ENCODE measurements at regions not wholly inside any gene's neighbourhood (a gene's known extent, or its start where the extent isn't known, plus 50 kb on each side); places are given as distances from the start of the nearest gene placed in this dataset.
"Not testable (repeated sequence)": the region's sequence is repeated elsewhere in the genome, so short reads cannot be mapped to it uniquely, and the experiment has no call there.

DNA sequence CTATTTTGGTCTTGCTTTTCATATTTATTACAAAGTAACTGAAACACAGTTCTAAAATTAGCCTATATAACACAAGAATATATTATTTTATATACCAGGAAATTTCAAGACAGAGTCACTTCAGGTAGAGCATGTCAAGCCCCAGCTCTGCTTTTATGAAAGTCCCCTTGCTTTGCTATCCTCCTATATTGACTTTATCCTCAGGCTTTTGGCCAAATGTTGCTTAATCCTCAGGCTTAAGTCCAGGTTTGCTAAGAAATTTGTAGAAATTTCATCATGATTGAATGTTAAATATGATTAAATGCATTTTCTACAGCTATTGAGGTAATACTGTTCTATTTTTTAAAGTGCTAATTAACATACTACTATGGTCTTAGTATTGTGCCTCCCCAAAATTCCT lies 227.6 kb downstream of the FZD1 start:
- H3K79me2 ChIP-seq (ENCODE audit: insufficient read depth) = no peaks in the 10 kb centered on the region
- H4K20me1 ChIP-seq (ENCODE audit: insufficient read depth) = no peaks in the 10 kb centered on the region
- H3K4me3 ChIP-seq = no peak overlapping the region
- no peaks in the 10 kb centered on the region for H3F3A ChIP-seq (ENCODE audit: insufficient read depth)
- H3K4me1 ChIP-seq (ENCODE audit: insufficient read depth) = no peaks in the 10 kb centered on the region
- H3K27ac ChIP-seq = no peak overlapping the region
- no peak for DNase-seq
- no peak overlapping the region for H3K9ac ChIP-seq
- no peaks in the 10 kb centered on the region for H3K27me3 ChIP-seq (replicated peaks; ENCODE audit: insufficient read depth)
- in situ Hi-C loops (cut with MboI) = no loop called here
- no peak overlapping the region for H2AFZ ChIP-seq
- H3K9me3 ChIP-seq (ENCODE audit: low read depth) = no peaks in the 10 kb centered on the region
- no peaks in the 10 kb centered on the region for H3K9me2 ChIP-seq (ENCODE audit: insufficient read depth)
- no peak overlapping the region for H3K4me2 ChIP-seq (ENCODE audit: unreplicated experiment)
- no peak for TF ChIP-seq EZH2 (IDR thresholded peaks at IDR 0.05; ENCODE audit: insufficient read depth, poor library complexity, severe bottlenecking)
- TF ChIP-seq EZH2phosphoT487 (IDR thresholded peaks at IDR 0.05; ENCODE audit: insufficient read depth, low read depth) = no peak
- H3K36me3 ChIP-seq (ENCODE audit: low read depth) = no peaks in the 10 kb centered on the region

DNA sequence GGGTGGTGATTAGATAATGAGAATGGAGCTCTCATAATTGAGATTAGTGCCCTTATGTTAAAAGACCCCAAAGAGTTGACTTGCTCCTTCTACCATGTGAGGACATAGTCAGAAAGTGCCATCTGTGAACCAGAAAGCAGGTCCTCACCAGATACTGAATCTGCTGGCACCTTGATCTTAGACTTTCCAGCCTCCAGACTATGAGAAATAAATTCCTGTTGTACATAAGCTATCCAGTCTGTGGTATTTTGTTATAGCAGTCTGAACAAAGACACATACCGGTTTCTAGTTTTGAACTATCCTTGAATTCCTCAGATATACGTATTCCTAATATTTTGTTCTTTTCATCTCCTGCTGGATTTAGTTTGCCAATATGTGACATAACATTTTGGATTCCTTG lies 228.1 kb downstream of the FZD1 start:
- Histone ChIP-seq H3K4me1 (ENCODE audit: insufficient read depth) (no peaks in the 10 kb centered on the region), H3F3A (ENCODE audit: insufficient read depth) (no peaks in the 10 kb centered on the region), H3K4me2 (ENCODE audit: unreplicated experiment) (no peak overlapping the region), H3K36me3 (ENCODE audit: low read depth) (no peaks in the 10 kb centered on the region), H2AFZ (no peak overlapping the region), H3K27ac (no peak overlapping the region), H4K20me1 (ENCODE audit: insufficient read depth) (no peaks in the 10 kb centered on the region), H3K9me2 (ENCODE audit: insufficient read depth) (no peaks in the 10 kb centered on the region), H3K79me2 (ENCODE audit: insufficient read depth) (no peaks in the 10 kb centered on the region), H3K9ac (no peak overlapping the region), H3K9me3 (ENCODE audit: low read depth) (no peaks in the 10 kb centered on the region), H3K27me3 (replicated peaks; ENCODE audit: insufficient read depth) (no peaks in the 10 kb centered on the region), H3K4me3 (no peak overlapping the region)
- 59 to 61% methylated on average over 2 of the region's 2 CpGs for WGBS, 2 experiments (ENCODE audit: low coverage in 1 of 2, low lambda C conversion rate in 2 of 2, missing lambda C conversion rate in 2 of 2)
- DNase-seq = no peak
- TF ChIP-seq EZH2 (IDR thresholded peaks at IDR 0.05; ENCODE audit: insufficient read depth, poor library complexity, severe bottlenecking) (no peak), EZH2phosphoT487 (IDR thresholded peaks at IDR 0.05; ENCODE audit: insufficient read depth, low read depth) (no peak)
- in situ Hi-C loops (cut with MboI) = no loop called here

- no peaks in the 10 kb centered on the region for H3K36me3 ChIP-seq (ENCODE audit: low read depth)
- no peak for DNase-seq
- H3K9me2 ChIP-seq (ENCODE audit: insufficient read depth) = no peaks in the 10 kb centered on the region
- H3K9ac ChIP-seq = no peak overlapping the region
- no peaks in the 10 kb centered on the region for H4K20me1 ChIP-seq (ENCODE audit: insufficient read depth)
- H3K9me3 ChIP-seq (ENCODE audit: low read depth) = no peaks in the 10 kb centered on the region
- H3K27me3 ChIP-seq (replicated peaks; ENCODE audit: insufficient read depth) = no peaks in the 10 kb centered on the region
- H2AFZ ChIP-seq = no peak overlapping the region
- TF ChIP-seq EZH2 (IDR thresholded peaks at IDR 0.05; ENCODE audit: insufficient read depth, poor library complexity, severe bottlenecking) = no peak
- no peak for TF ChIP-seq EZH2phosphoT487 (IDR thresholded peaks at IDR 0.05; ENCODE audit: insufficient read depth, low read depth)
- in situ Hi-C loops (cut with MboI) = no loop called here
- no peak overlapping the region for H3K27ac ChIP-seq
- H3K4me3 ChIP-seq = no peak overlapping the region
- WGBS, 2 experiments (ENCODE audit: low coverage in 1 of 2, low lambda C conversion rate in 2 of 2, missing lambda C conversion rate in 2 of 2) = 36 to 42% methylated on average over 3 of the region's 3 CpGs
- no peaks in the 10 kb centered on the region for H3K79me2 ChIP-seq (ENCODE audit: insufficient read depth)
- no peaks in the 10 kb centered on the region for H3K4me1 ChIP-seq (ENCODE audit: insufficient read depth)
- H3K4me2 ChIP-seq (ENCODE audit: unreplicated experiment) = no peak overlapping the region
- no peaks in the 10 kb centered on the region for H3F3A ChIP-seq (ENCODE audit: insufficient read depth)
Observed at GRCh38 chr7:91492773-91493172, 228.5 kb downstream of the FZD1 start.

- Histone ChIP-seq H3K9ac (no peak overlapping the region), H2AFZ (no peak overlapping the region), H3K79me2 (ENCODE audit: insufficient read depth) (no peaks in the 10 kb centered on the region), H3K4me3 (no peak overlapping the region), H3K27ac (no peak overlapping the region), H3K4me1 (ENCODE audit: insufficient read depth) (no peaks in the 10 kb centered on the region), H3F3A (ENCODE audit: insufficient read depth) (no peaks in the 10 kb centered on the region), H3K27me3 (replicated peaks; ENCODE audit: insufficient read depth) (no peaks in the 10 kb centered on the region), H4K20me1 (ENCODE audit: insufficient read depth) (no peaks in the 10 kb centered on the region), H3K4me2 (ENCODE audit: unreplicated experiment) (no peak overlapping the region), H3K9me3 (ENCODE audit: low read depth) (no peaks in the 10 kb centered on the region), H3K36me3 (ENCODE audit: low read depth) (no peaks in the 10 kb centered on the region), H3K9me2 (ENCODE audit: insufficient read depth) (no peaks in the 10 kb centered on the region)
- 79 to 87% methylated on average over 1 of the region's 1 CpG for WGBS, 2 experiments (ENCODE audit: low coverage in 1 of 2, low lambda C conversion rate in 2 of 2, missing lambda C conversion rate in 2 of 2)
- no peak for DNase-seq
- in situ Hi-C loops (cut with MboI) = no loop called here
- no peak for TF ChIP-seq EZH2phosphoT487 (IDR thresholded peaks at IDR 0.05; ENCODE audit: insufficient read depth, low read depth)
- no peak for TF ChIP-seq EZH2 (IDR thresholded peaks at IDR 0.05; ENCODE audit: insufficient read depth, poor library complexity, severe bottlenecking)
Observed at GRCh38 chr7:91494450-91494849, 230.2 kb downstream of the FZD1 start.

DNA sequence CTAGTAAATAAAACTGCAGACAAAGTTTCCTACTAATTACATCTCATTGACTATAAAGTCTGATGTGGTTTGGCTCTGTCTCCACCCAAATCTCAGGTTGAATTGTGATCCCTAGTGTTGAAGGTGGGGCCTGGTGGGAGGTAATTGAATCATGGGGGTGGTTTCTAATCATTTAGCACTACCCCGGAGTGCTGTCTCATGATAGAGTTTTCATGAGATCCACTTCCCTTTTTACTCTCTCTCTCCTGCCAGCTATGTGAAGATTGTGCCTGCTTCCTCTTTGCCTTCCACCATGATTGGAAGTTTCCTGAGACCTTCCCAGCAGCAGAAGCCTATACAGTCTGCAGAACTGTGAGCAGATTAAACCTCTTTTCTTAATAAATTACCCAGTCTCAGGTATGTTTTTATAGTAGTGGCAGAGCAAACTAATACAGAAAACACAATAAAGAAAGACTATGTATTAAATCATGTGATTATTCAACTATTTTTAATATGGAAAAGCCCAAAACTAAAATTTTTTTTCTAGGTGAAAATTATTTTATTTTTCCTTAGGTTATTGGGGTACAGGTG lies 232.1 kb downstream of the FZD1 start:
- H2AFZ ChIP-seq = no peak overlapping the region
- no peaks in the 10 kb centered on the region for H3F3A ChIP-seq (ENCODE audit: insufficient read depth)
- no peak for TF ChIP-seq EZH2 (IDR thresholded peaks at IDR 0.05; ENCODE audit: insufficient read depth, poor library complexity, severe bottlenecking)
- no peaks in the 10 kb centered on the region for H3K9me2 ChIP-seq (ENCODE audit: insufficient read depth)
- no peak for DNase-seq
- no peaks in the 10 kb centered on the region for H3K27me3 ChIP-seq (replicated peaks; ENCODE audit: insufficient read depth)
- H3K27ac ChIP-seq = no peak overlapping the region
- no peak overlapping the region for H3K9ac ChIP-seq
- no peaks in the 10 kb centered on the region for H3K36me3 ChIP-seq (ENCODE audit: low read depth)
- H4K20me1 ChIP-seq (ENCODE audit: insufficient read depth) = no peaks in the 10 kb centered on the region
- no peaks in the 10 kb centered on the region for H3K4me1 ChIP-seq (ENCODE audit: insufficient read depth)
- 71 to 74% methylated on average over 1 of the region's 1 CpG for WGBS, 2 experiments (ENCODE audit: low coverage in 1 of 2, low lambda C conversion rate in 2 of 2, missing lambda C conversion rate in 2 of 2)
- no peak overlapping the region for H3K4me3 ChIP-seq
- H3K9me3 ChIP-seq (ENCODE audit: low read depth) = no peaks in the 10 kb centered on the region
- no peak overlapping the region for H3K4me2 ChIP-seq (ENCODE audit: unreplicated experiment)
- H3K79me2 ChIP-seq (ENCODE audit: insufficient read depth) = no peaks in the 10 kb centered on the region
- in situ Hi-C loops (cut with MboI) = no loop called here

- H3K79me2 ChIP-seq (ENCODE audit: insufficient read depth); H2AFZ ChIP-seq; H4K20me1 ChIP-seq (ENCODE audit: insufficient read depth); H3K4me2 ChIP-seq (ENCODE audit: unreplicated experiment); H3K27ac ChIP-seq; in situ Hi-C loops (cut with MboI); H3K9me3 ChIP-seq (ENCODE audit: low read depth); H3K4me1 ChIP-seq (ENCODE audit: insufficient read depth); H3K36me3 ChIP-seq (ENCODE audit: low read depth); H3K4me3 ChIP-seq; H3K9ac ChIP-seq; DNase-seq; H3K9me2 ChIP-seq (ENCODE audit: insufficient read depth); H3K27me3 ChIP-seq (replicated peaks; ENCODE audit: insufficient read depth); H3F3A ChIP-seq (ENCODE audit: insufficient read depth): not testable (repeated sequence)
- 79 to 89% methylated on average over 1 of the region's 1 CpG for WGBS, 2 experiments (ENCODE audit: low coverage in 1 of 2, low lambda C conversion rate in 2 of 2, missing lambda C conversion rate in 2 of 2)
Observed at GRCh38 chr7:91497277-91497676, 233.0 kb downstream of the FZD1 start.

Data from GM23248 (cell line).